ENCODE measurements at regions not wholly inside any gene's neighbourhood (a gene's known extent, or its start where the extent isn't known, plus 50 kb on each side); places are given as distances from the start of the nearest gene placed in this dataset.

- TF ChIP-seq, protein P1, sequence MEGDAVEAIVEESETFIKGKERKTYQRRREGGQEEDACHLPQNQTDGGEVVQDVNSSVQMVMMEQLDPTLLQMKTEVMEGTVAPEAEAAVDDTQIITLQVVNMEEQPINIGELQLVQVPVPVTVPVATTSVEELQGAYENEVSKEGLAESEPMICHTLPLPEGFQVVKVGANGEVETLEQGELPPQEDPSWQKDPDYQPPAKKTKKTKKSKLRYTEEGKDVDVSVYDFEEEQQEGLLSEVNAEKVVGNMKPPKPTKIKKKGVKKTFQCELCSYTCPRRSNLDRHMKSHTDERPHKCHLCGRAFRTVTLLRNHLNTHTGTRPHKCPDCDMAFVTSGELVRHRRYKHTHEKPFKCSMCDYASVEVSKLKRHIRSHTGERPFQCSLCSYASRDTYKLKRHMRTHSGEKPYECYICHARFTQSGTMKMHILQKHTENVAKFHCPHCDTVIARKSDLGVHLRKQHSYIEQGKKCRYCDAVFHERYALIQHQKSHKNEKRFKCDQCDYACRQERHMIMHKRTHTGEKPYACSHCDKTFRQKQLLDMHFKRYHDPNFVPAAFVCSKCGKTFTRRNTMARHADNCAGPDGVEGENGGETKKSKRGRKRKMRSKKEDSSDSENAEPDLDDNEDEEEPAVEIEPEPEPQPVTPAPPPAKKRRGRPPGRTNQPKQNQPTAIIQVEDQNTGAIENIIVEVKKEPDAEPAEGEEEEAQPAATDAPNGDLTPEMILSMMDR (IDR thresholded peaks at IDR 0.05; ENCODE audit: low read depth, low read length, poor library complexity, severe bottlenecking): peak; percentile 80
- no peak for TF ChIP-seq EZH2phosphoT487 (IDR thresholded peaks at IDR 0.05; ENCODE audit: borderline replicate concordance, low read length)
Observed at GRCh38 chr16:63361032-63361624, 1324.9 kb upstream of the CDH8 start.

Measured in DOHH2 (cell line).